Germinal center (tissue), 1 donor: ENCODE measurements at regions not wholly inside any gene's neighbourhood (a gene's known extent, or its start where the extent isn't known, plus 50 kb on each side); places are given as distances from the start of the nearest gene placed in this dataset.

Experiments
- DNase-seq: peaks from one replicate; pipeline ENCODE4 v3.0.0; 2012; ENCODE audit warnings: mixed read lengths, low spot score

- DNase-seq = no peak
These were observed 96.5 kb downstream of the ERMARD start for GRCh38 chr6:169847901-169848311.

GRCh38 chr6:169847141-169847674 is 95.8 kb downstream of the ERMARD start:
- no peak for DNase-seq

GRCh38 chr6:169846286-169847056 is 95.0 kb downstream of the ERMARD start:
- no peak for DNase-seq

GRCh38 chr6:169845426-169846285 is 94.2 kb downstream of the ERMARD start:
- DNase-seq = no peak

- DNase-seq = no peak
These were observed 93.5 kb downstream of the ERMARD start for GRCh38 chr6:169844946-169845345.

- no peak for DNase-seq
These were observed 92.6 kb downstream of the ERMARD start for GRCh38 chr6:169843991-169844390.

GRCh38 chr6:169843110-169843509 is 91.7 kb downstream of the ERMARD start:
- DNase-seq = no peak

GRCh38 chr6:169841907-169842606 is 90.6 kb downstream of the ERMARD start:
- DNase-seq = no peak

- DNase-seq = no peak
These were observed 89.8 kb downstream of the ERMARD start for GRCh38 chr6:169841251-169841650.

GRCh38 chr6:169839898-169840631 is 88.6 kb downstream of the ERMARD start:
- no peak for DNase-seq

GRCh38 chr6:169839493-169839892 is 88.1 kb downstream of the ERMARD start:
- DNase-seq = no peak

GRCh38 chr6:169839029-169839481 is 87.6 kb downstream of the ERMARD start:
- DNase-seq = no peak

- DNase-seq = no peak
These were observed 87.1 kb downstream of the ERMARD start for GRCh38 chr6:169838346-169839028.

GRCh38 chr6:169837529-169838250 is 86.3 kb downstream of the ERMARD start:
- DNase-seq = no peak

GRCh38 chr6:169833258-169833794 is 81.9 kb downstream of the ERMARD start:
- no peak for DNase-seq

GRCh38 chr6:169832247-169832948 is 81.0 kb downstream of the ERMARD start:
- DNase-seq = no peak

GRCh38 chr6:169831450-169832246 is 80.2 kb downstream of the ERMARD start:
- DNase-seq = peak; percentile 71
